ENCODE measurements at regions not wholly inside any gene's neighbourhood (a gene's known extent, or its start where the extent isn't known, plus 50 kb on each side); places are given as distances from the start of the nearest gene placed in this dataset.

- H3K27me3 ChIP-seq (ENCODE audit: low read length): no peaks in the 10 kb centered on the region
- H3K9ac ChIP-seq (ENCODE audit: low read length): no peak overlapping the region
- H4K20me1 ChIP-seq (ENCODE audit: insufficient read depth, low read depth, low read length): no peaks in the 10 kb centered on the region
- no peak overlapping the region for H3K4me3 ChIP-seq (ENCODE audit: low read length)
- no peaks in the 10 kb centered on the region for H3K4me1 ChIP-seq (ENCODE audit: low read length)
- no peaks in the 10 kb centered on the region for H3K9me2 ChIP-seq (replicated peaks; ENCODE audit: insufficient read depth, low read length)
- no peak overlapping the region for H3K4me2 ChIP-seq (ENCODE audit: low read depth, low read length, poor library complexity, severe bottlenecking)
- H2AFZ ChIP-seq (ENCODE audit: low read length): no peak overlapping the region
- H3K79me2 ChIP-seq (ENCODE audit: low read length): no peaks in the 10 kb centered on the region
- H3K36me3 ChIP-seq (ENCODE audit: insufficient read depth, low read length): no peaks in the 10 kb centered on the region
- no peak for DNase-seq
- no peak overlapping the region for H3K27ac ChIP-seq (ENCODE audit: low read length)
- H3K9me3 ChIP-seq (ENCODE audit: low read length): no peaks in the 10 kb centered on the region
Observed at GRCh38 chr20:16942051-16942450, 193.9 kb downstream of the OTOR start.

GRCh38 chr20:16942756-16943155, 194.6 kb downstream of the OTOR start:
- H3K79me2 ChIP-seq (ENCODE audit: low read length): no peaks in the 10 kb centered on the region
- DNase-seq: no peak
- no peak overlapping the region for H3K4me2 ChIP-seq (ENCODE audit: low read depth, low read length, poor library complexity, severe bottlenecking)
- H4K20me1 ChIP-seq (ENCODE audit: insufficient read depth, low read depth, low read length): no peaks in the 10 kb centered on the region
- no peak overlapping the region for H3K27ac ChIP-seq (ENCODE audit: low read length)
- no peaks in the 10 kb centered on the region for H3K9me3 ChIP-seq (ENCODE audit: low read length)
- no peaks in the 10 kb centered on the region for H3K9me2 ChIP-seq (replicated peaks; ENCODE audit: insufficient read depth, low read length)
- H3K36me3 ChIP-seq (ENCODE audit: insufficient read depth, low read length): no peaks in the 10 kb centered on the region
- no peak overlapping the region for H3K4me3 ChIP-seq (ENCODE audit: low read length)
- H3K27me3 ChIP-seq (ENCODE audit: low read length): no peaks in the 10 kb centered on the region
- H3K4me1 ChIP-seq (ENCODE audit: low read length): no peaks in the 10 kb centered on the region
- H2AFZ ChIP-seq (ENCODE audit: low read length): no peak overlapping the region
- no peak overlapping the region for H3K9ac ChIP-seq (ENCODE audit: low read length)

- no peak overlapping the region for H3K9ac ChIP-seq (ENCODE audit: low read length)
- H3K4me3 ChIP-seq (ENCODE audit: low read length): no peak overlapping the region
Observed at GRCh38 chr20:16944745-16945144, 196.6 kb downstream of the OTOR start.

GRCh38 chr20:16945619-16946018, 197.5 kb downstream of the OTOR start:
- Histone ChIP-seq H4K20me1 (ENCODE audit: insufficient read depth, low read depth, low read length) (no peaks in the 10 kb centered on the region), H3K4me3 (ENCODE audit: low read length) (no peak overlapping the region), H3K36me3 (ENCODE audit: insufficient read depth, low read length) (no peaks in the 10 kb centered on the region), H3K27ac (ENCODE audit: low read length) (no peak overlapping the region), H3K79me2 (ENCODE audit: low read length) (no peaks in the 10 kb centered on the region), H3K9me2 (replicated peaks; ENCODE audit: insufficient read depth, low read length) (no peaks in the 10 kb centered on the region), H3K9ac (ENCODE audit: low read length) (no peak overlapping the region), H2AFZ (ENCODE audit: low read length) (no peak overlapping the region), H3K4me1 (ENCODE audit: low read length) (no peaks in the 10 kb centered on the region), H3K4me2 (ENCODE audit: low read depth, low read length, poor library complexity, severe bottlenecking) (no peak overlapping the region), H3K27me3 (ENCODE audit: low read length) (no peaks in the 10 kb centered on the region), H3K9me3 (ENCODE audit: low read length) (no peaks in the 10 kb centered on the region)
- no peak for DNase-seq

More at GRCh38 chr20:16944745-16945144, 196.6 kb downstream of the OTOR start:
- H3K36me3 ChIP-seq (ENCODE audit: insufficient read depth, low read length): no peaks in the 10 kb centered on the region
- no peaks in the 10 kb centered on the region for H3K79me2 ChIP-seq (ENCODE audit: low read length)
- no peaks in the 10 kb centered on the region for H3K9me3 ChIP-seq (ENCODE audit: low read length)
- no peaks in the 10 kb centered on the region for H4K20me1 ChIP-seq (ENCODE audit: insufficient read depth, low read depth, low read length)
- no peak overlapping the region for H3K27ac ChIP-seq (ENCODE audit: low read length)
- no peak for DNase-seq
- no peak overlapping the region for H3K4me2 ChIP-seq (ENCODE audit: low read depth, low read length, poor library complexity, severe bottlenecking)
- H3K27me3 ChIP-seq (ENCODE audit: low read length): no peaks in the 10 kb centered on the region
- no peaks in the 10 kb centered on the region for H3K9me2 ChIP-seq (replicated peaks; ENCODE audit: insufficient read depth, low read length)
- H2AFZ ChIP-seq (ENCODE audit: low read length): no peak overlapping the region
- H3K4me1 ChIP-seq (ENCODE audit: low read length): no peaks in the 10 kb centered on the region

GRCh38 chr20:16946097-16946496, 197.9 kb downstream of the OTOR start:
- Histone ChIP-seq H3K79me2 (ENCODE audit: low read length) (no peaks in the 10 kb centered on the region), H3K9me3 (ENCODE audit: low read length) (no peaks in the 10 kb centered on the region), H3K27ac (ENCODE audit: low read length) (no peak overlapping the region), H3K9me2 (replicated peaks; ENCODE audit: insufficient read depth, low read length) (no peaks in the 10 kb centered on the region), H3K4me2 (ENCODE audit: low read depth, low read length, poor library complexity, severe bottlenecking) (no peak overlapping the region), H3K4me1 (ENCODE audit: low read length) (no peaks in the 10 kb centered on the region), H3K4me3 (ENCODE audit: low read length) (no peak overlapping the region), H3K36me3 (ENCODE audit: insufficient read depth, low read length) (no peaks in the 10 kb centered on the region), H4K20me1 (ENCODE audit: insufficient read depth, low read depth, low read length) (no peaks in the 10 kb centered on the region), H3K9ac (ENCODE audit: low read length) (no peak overlapping the region), H2AFZ (ENCODE audit: low read length) (no peak overlapping the region), H3K27me3 (ENCODE audit: low read length) (no peaks in the 10 kb centered on the region)
- DNase-seq: no peak

- no peak for DNase-seq
- H3K27me3 ChIP-seq (ENCODE audit: low read length): no peaks in the 10 kb centered on the region
- no peaks in the 10 kb centered on the region for H3K9me3 ChIP-seq (ENCODE audit: low read length)
- H3K79me2 ChIP-seq (ENCODE audit: low read length): no peaks in the 10 kb centered on the region
- H4K20me1 ChIP-seq (ENCODE audit: insufficient read depth, low read depth, low read length): no peaks in the 10 kb centered on the region
- no peaks in the 10 kb centered on the region for H3K4me1 ChIP-seq (ENCODE audit: low read length)
- H3K9me2 ChIP-seq (replicated peaks; ENCODE audit: insufficient read depth, low read length): no peaks in the 10 kb centered on the region
- no peaks in the 10 kb centered on the region for H3K36me3 ChIP-seq (ENCODE audit: insufficient read depth, low read length)
- no peak overlapping the region for H3K9ac ChIP-seq (ENCODE audit: low read length)
- H2AFZ ChIP-seq (ENCODE audit: low read length): no peak overlapping the region
- no peak overlapping the region for H3K27ac ChIP-seq (ENCODE audit: low read length)
- H3K4me2 ChIP-seq (ENCODE audit: low read depth, low read length, poor library complexity, severe bottlenecking): no peak overlapping the region
- no peak overlapping the region for H3K4me3 ChIP-seq (ENCODE audit: low read length)
Observed at GRCh38 chr20:16947479-16947878, 199.3 kb downstream of the OTOR start.

GRCh38 chr20:16951876-16952275, 203.7 kb downstream of the OTOR start:
- H3K9me3 ChIP-seq (ENCODE audit: low read length): no peaks in the 10 kb centered on the region
- no peaks in the 10 kb centered on the region for H3K79me2 ChIP-seq (ENCODE audit: low read length)
- H3K4me3 ChIP-seq (ENCODE audit: low read length): no peak overlapping the region
- no peaks in the 10 kb centered on the region for H3K4me1 ChIP-seq (ENCODE audit: low read length)
- H3K4me2 ChIP-seq (ENCODE audit: low read depth, low read length, poor library complexity, severe bottlenecking): no peak overlapping the region
- H3K9me2 ChIP-seq (replicated peaks; ENCODE audit: insufficient read depth, low read length): no peaks in the 10 kb centered on the region
- no peak overlapping the region for H2AFZ ChIP-seq (ENCODE audit: low read length)
- H3K27ac ChIP-seq (ENCODE audit: low read length): no peak overlapping the region
- H3K9ac ChIP-seq (ENCODE audit: low read length): no peak overlapping the region
- no peaks in the 10 kb centered on the region for H3K36me3 ChIP-seq (ENCODE audit: insufficient read depth, low read length)
- no peaks in the 10 kb centered on the region for H3K27me3 ChIP-seq (ENCODE audit: low read length)
- no peaks in the 10 kb centered on the region for H4K20me1 ChIP-seq (ENCODE audit: insufficient read depth, low read depth, low read length)
- DNase-seq: no peak

GRCh38 chr20:16952965-16953364, 204.8 kb downstream of the OTOR start:
- H2AFZ ChIP-seq (ENCODE audit: low read length): no peak overlapping the region
- H3K4me1 ChIP-seq (ENCODE audit: low read length): no peaks in the 10 kb centered on the region
- no peak for DNase-seq
- no peaks in the 10 kb centered on the region for H3K79me2 ChIP-seq (ENCODE audit: low read length)
- H3K4me3 ChIP-seq (ENCODE audit: low read length): no peak overlapping the region
- H3K27me3 ChIP-seq (ENCODE audit: low read length): no peaks in the 10 kb centered on the region
- no peaks in the 10 kb centered on the region for H3K9me3 ChIP-seq (ENCODE audit: low read length)
- no peak overlapping the region for H3K4me2 ChIP-seq (ENCODE audit: low read depth, low read length, poor library complexity, severe bottlenecking)
- no peak overlapping the region for H3K9ac ChIP-seq (ENCODE audit: low read length)
- no peaks in the 10 kb centered on the region for H3K9me2 ChIP-seq (replicated peaks; ENCODE audit: insufficient read depth, low read length)
- no peaks in the 10 kb centered on the region for H3K36me3 ChIP-seq (ENCODE audit: insufficient read depth, low read length)
- no peak overlapping the region for H3K27ac ChIP-seq (ENCODE audit: low read length)
- no peaks in the 10 kb centered on the region for H4K20me1 ChIP-seq (ENCODE audit: insufficient read depth, low read depth, low read length)

GRCh38 chr20:16953858-16954257, 205.7 kb downstream of the OTOR start:
- H3K9me3 ChIP-seq (ENCODE audit: low read length): no peaks in the 10 kb centered on the region
- no peaks in the 10 kb centered on the region for H3K9me2 ChIP-seq (replicated peaks; ENCODE audit: insufficient read depth, low read length)
- H3K9ac ChIP-seq (ENCODE audit: low read length): no peak overlapping the region
- H3K4me1 ChIP-seq (ENCODE audit: low read length): no peaks in the 10 kb centered on the region
- H4K20me1 ChIP-seq (ENCODE audit: insufficient read depth, low read depth, low read length): no peaks in the 10 kb centered on the region
- no peak for DNase-seq
- no peak overlapping the region for H2AFZ ChIP-seq (ENCODE audit: low read length)
- no peaks in the 10 kb centered on the region for H3K79me2 ChIP-seq (ENCODE audit: low read length)
- H3K27me3 ChIP-seq (ENCODE audit: low read length): no peaks in the 10 kb centered on the region
- no peak overlapping the region for H3K4me2 ChIP-seq (ENCODE audit: low read depth, low read length, poor library complexity, severe bottlenecking)
- H3K36me3 ChIP-seq (ENCODE audit: insufficient read depth, low read length): no peaks in the 10 kb centered on the region
- H3K27ac ChIP-seq (ENCODE audit: low read length): no peak overlapping the region
- no peak overlapping the region for H3K4me3 ChIP-seq (ENCODE audit: low read length)
